HG02588 (cell line): ENCODE measurements at regions not wholly inside any gene's neighbourhood (a gene's known extent, or its start where the extent isn't known, plus 50 kb on each side); places are given as distances from the start of the nearest gene placed in this dataset.
"Not testable (repeated sequence)": the region's sequence is repeated elsewhere in the genome, so short reads cannot be mapped to it uniquely, and the experiment has no call there.

ENCODE experiments used
- ATAC-seq: cut with Tn5 transposase; IDR thresholded peaks from one replicate; pipeline ENCODE4 v1.9.1; 2021; ENCODE audit warnings: mild to moderate bottlenecking, moderate library complexity; ENCODE audit not compliant: unreplicated experiment

DNA sequence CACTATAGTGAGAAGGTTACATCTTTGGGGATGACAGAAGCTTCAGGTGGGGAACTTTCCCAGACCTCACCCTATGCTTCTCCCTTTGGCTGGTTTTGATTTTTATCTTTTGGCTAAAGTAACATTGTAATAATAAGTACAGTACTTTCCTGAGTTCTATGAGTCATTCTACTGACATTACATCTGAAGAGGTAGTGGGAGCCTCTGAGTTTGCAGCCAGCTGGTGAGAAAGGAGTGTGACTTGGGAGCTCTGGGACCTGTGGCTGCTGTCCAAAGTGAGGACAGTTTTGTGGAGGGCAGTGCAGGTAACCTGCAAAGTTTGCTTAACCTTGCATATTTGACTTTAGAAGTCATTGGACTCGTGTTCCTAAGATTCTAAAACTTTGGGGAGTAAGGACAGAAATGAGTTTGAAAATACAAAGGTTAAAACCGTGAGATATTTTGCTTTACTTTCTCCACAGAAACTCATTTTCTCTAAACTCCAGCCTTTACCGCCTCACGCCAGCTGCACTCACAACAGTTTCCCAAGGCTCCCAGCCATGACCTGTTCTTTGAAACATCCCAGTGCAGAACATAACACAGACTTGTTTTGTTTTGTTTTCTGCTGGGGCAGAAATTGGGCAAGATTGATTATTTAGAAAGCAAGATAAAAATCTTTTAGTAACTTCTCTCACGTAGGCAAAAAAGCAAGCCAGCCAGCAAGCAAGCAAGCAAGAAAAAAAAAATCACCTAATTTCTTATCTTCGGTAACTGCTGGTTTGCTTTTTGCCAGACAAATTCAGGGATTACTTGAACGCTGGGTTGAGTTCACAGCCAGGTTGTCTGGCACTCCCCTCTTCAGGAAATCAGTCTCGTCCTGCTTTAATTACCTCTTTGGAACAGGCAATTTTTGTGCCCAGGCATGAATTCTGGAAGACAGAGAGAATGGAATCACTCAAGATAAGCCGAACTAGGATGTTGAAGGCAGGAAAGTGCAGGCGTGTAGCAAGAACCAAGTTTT is 478.3 kb upstream of the ISX start:
- ATAC-seq: no peak

DNA sequence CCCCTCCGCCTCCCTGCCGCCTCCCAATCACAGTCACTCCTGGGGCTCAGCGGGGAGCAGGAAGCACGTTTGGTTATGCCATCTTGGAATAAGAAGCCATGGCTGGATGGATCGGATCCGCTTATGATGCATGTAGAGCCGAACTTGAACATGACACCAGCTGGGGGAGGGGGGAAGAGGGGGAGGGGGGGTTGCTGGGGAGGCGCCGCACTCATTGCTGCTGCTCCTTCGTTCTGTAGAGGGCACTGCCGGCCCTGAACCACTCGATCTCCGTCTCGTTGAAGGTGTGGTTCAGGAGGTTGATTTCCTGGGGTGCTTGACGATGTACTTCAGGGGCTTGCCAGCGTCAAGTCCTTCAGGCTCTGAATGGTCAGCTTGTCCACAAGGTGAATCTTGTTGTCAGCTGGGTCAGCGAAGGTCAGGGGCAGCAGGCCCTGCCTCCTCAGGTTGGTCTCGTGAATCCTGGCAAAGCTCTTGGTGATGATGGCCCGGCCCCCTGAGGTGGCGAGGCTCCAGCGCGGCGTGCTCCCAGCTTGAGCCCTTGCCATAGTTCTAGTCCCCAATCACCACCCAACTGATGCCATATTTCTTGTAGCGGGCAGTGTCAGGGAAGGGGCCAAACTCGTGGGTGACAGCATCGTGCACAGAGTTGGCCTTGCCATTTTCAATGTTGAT is 476.9 kb upstream of the ISX start:
- no peak for ATAC-seq

DNA sequence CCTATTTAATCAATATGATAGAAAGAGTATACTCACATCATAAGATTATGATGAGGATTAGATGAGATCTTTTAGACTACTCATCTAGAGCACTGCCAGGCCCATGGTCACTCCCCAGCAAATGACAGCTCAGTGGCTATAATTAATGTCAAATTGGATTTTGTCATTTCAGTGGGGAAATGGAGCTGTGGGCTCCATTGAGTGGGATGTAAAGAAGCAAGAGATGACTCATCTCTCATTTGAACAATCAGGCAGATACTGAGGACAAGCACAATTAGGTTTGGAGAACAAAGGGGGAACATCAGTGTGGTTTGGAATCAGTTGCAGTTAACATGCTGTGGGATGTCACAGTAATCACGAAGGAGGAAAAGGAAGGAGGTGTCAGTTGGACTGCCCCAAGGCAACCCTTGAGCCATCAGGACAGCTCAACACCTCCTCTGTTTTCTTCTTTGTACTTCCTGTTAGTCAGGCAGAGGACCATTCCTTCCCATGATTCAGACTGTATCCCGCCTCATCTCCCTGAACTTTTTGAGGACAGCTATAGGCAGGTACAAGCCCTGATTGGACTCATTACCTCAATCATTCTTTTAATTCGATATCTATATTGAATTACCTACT is 473.7 kb upstream of the ISX start:
- no peak for ATAC-seq

DNA sequence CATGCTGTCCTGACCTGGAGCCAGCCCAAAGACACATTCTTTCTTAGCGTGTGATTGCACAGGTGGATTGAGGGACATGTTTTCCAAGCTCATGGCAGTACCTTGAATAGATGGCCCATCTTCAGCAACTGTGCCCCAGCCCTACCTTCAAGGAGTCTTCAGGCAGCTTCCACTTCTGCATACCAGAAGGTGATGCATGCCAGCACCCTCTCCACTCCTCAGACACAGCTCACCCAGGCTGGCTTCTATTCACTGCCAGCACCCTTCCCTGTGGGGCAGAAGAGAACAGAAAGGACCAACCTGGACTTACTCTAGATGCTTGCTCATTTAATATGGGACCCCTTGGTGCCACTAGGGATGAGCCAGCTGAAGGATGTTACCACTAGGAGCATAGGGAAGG is 466.4 kb upstream of the ISX start:
- no peak for ATAC-seq

DNA sequence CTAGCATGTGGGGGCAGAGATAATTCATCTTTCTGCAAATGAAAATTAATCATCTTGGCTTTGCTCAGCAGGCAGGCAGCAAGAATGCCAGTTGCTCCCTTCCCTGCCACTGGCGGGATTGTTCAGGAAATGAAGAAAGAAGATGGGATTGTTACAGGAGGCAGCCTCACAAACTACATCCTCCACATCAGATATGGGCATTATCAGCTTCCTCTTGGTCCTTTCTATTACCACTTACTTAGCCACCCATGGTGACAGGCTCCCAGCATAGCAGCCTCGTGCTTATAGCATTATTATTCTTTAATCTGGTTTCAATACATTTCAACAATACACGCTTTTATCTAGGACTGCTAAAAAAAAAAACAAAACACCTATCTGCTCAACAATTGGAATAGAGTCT is 461.6 kb upstream of the ISX start:
- ATAC-seq: no peak

DNA sequence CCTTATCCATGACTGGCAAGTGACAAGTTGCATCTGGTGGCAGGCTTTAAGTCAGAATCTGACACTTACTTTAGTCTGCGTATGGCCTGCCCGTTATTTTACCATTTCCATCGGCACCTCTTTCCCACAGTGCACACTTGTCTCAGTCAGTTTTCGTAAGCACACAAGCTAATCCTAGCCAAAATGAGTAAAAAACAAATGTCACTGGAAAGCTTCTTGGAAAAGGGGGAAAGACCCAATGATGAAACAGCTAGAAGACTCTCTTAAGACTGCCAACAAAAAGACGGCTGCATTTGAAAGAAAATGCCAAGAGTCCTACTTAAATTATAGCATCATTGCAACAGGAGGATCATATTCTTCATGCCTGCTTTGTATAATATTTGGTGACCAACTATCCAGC is 457.9 kb upstream of the ISX start:
- no peak for ATAC-seq

DNA sequence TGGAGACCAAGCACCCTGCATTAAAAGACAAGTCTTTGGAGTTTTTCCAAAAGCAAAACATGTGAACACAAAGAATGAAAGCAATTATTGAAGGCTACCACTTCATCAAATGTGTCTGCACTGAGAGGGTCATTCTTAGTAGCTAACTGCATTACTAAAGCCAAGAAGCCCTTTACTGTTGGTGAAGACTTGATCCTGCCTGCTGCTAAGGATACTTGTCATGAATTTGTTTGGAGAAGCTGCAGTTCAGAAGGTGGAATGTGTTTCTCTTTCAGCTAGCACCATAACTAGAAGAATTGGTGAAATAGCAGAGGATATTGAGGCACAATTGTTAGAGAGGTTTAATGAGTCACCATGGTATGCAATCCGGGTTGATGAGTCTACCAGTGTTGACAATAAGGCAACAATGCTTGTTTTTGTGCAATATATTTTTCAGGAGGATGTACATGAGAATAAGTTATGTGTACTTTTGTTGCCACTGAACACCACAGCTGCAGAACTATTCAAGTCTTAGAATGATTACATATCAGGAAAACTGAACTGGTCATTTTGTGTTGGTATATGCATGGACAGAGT is 457.3 kb upstream of the ISX start:
- no peak for ATAC-seq

DNA sequence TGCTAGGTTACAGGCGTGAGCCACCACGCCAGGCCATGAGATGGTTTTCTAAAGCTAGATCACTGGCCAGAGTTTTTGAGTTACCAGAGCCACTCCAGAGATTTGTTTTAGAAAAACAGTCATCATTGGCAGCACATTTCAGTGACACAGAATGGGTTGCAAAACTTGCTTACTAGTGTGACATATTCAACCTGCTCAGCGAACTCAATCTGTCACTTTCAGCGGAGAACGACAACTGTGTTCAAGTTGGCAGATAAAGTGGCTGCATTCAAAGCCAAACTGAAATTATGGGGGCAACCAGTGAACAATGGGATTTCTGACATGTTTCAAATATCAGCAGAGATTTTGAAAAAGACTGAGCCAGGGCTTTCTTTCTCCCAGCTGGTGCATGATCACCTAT is 456.3 kb upstream of the ISX start:
- ATAC-seq: no peak

DNA sequence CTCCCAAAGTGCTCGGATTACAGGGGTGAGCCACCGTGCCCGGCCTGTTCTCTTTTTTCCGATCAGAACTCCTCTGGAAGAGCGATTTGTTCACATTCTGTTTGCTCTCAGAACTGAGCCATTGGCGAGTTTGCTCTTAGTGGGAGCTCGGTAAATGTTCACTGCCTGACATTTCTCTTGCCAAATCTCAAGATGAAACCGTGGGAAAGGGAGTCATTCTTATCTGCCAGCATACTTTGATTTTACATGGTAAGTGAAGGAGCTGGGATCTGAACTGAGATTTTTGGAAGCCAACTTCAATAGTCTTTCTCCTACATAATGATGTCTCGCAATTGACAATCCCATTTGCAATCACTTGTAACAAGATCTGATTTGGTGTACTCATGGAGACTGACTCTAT is 445.8 kb upstream of the ISX start:
- no peak for ATAC-seq

DNA sequence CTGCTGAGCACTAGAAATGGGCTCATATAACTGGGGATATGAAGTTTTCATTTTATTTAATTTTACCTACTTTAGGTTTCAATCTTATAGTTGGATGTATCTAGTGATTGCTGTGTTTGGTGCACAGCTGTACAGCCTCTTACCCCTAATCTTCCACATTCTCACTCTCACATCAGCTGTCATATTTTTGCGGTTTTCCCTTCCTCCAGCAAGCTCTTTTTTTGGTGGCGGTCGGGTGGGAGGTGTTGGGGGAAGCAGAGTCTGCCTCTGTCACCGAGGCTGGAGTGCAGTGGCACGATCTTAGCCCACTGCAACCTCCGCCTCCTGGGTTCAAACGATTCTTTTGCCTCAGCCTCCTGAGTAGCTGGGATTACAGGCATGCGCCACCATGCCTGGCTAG is 445.1 kb upstream of the ISX start:
- no peak for ATAC-seq

DNA sequence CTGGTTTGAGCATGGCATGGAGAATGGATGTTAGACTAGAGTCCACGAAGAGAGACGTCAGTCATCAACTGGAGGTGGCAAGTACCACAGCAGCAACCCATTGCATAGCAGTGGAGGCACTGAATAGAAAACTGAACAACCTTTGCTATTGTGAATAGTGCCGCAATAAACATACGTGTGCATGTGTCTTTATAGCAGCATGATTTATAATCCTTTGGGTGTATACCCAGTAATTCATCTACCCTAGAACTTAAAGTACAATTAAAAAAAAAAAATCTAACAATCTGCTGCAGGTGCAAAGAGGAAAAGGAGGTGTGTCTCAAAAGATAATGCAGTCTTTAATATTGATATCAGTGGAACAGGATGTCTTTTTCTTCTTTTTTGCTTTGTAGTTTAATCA is 443.4 kb upstream of the ISX start:
- no peak for ATAC-seq

DNA sequence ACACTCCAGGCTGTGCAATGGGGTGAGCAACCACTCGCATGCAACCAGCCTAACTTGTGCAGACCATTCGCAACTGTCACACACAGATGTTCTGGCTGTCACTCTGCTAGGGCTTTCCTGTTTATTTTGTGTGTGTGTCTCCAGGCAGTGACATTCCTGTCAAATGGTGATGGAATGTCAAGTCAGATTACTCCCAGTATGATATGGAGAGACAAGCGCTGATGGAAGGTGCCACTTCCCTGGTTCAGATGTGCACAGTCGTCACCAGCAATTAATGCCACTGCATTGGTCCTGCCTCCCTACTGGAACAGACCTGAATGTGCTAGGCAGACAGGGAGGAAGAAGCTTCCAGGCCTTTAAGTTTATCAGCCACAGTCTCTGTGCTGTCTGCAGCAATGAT is 442.4 kb upstream of the ISX start:
- no peak for ATAC-seq

DNA sequence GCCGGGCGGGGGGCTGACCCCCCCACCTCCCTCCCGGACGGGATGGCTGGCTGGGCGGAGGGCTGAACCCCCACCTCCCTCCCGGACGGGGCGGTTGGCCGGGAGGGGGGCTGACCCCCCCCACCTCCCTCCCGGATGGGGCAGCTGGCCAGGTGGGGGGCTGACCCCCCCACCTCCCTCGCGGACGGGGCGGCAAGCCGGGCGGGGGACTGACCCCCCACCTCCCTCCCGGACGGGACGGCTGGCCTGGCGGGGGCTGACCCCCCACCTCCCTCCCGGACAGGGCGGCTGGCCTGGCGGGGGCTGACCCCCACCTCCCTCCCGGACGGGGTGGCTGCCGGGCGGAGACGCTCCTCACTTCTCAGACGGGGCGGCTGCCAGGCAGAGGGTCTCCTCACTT is 440.1 kb upstream of the ISX start:
- not testable (repeated sequence) for ATAC-seq

DNA sequence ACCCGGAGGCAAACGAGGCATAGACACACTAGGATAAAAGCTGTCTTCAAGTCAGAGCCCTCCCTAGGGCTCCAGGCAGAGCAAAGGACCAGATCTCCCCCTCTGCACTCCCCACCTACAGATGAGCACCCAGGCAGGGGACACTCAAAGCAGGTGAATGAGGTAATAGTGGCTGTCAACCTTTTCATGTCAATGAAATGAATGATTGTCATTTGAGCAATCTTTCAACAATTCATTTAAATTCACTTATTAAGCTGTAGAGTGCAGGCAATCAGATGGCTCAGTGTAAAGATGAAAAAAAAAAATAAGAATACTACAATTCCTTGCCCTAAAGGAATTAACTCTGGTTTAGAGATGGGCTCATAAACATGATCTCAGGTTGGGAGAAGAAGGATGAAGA is 427.8 kb upstream of the ISX start:
- no peak for ATAC-seq

DNA sequence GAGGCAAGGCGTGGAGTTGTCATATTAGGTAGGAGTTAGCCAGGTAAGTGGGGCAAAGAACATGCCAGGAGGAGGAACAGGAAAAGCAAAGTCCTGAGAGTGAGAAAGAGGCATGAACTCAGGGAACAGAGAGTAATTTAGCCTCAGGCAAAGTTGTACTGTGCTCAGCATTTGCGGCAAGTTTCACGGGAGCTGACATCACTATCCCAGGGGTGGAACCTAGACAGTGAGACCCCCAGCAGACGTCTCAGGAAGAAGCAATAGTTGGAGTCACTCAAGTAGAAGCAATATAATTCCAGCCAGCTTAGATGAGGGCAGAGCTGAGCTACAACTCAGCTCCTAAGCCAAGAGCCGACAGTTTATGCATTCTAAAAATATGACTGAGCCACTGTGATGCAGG is 426.0 kb upstream of the ISX start:
- ATAC-seq: no peak

DNA sequence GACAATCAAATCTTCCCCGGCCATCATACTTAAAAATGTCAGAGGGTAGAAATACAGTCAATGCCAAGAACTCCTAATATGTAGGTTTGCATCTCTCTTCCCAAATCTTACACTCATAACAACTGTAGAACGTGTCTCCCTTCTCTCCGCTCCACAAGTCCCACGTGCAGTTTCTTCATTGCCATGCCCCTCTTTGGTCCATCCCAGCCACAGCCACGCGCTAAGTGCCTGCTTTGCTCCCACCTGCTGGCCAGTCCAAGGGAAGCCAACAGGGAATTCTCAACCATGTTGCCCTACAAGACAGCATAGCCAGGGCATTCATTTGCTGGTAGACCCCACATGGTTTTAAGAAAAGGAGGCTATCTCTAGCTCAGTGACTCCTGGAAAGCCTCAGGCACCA is 420.6 kb upstream of the ISX start:
- ATAC-seq: no peak

DNA sequence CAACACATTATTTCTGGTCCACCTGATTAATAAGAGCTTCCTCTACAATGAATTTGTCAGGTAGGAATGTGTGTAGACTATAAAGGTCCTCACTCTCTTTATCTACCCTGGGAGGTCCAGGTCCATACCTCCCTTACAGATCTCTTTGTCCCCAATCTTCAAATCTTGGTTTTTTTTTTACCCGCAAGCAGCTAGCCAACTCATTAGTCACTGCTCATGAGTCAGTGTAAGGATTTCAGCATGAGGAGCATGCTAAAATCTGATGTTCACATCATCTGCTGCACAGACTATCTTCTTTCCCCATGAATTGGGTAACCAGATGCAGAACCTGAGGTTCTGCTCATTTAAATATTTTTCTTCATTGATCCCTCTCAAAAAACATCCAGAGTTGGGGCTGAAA is 397.0 kb upstream of the ISX start:
- ATAC-seq: no peak

DNA sequence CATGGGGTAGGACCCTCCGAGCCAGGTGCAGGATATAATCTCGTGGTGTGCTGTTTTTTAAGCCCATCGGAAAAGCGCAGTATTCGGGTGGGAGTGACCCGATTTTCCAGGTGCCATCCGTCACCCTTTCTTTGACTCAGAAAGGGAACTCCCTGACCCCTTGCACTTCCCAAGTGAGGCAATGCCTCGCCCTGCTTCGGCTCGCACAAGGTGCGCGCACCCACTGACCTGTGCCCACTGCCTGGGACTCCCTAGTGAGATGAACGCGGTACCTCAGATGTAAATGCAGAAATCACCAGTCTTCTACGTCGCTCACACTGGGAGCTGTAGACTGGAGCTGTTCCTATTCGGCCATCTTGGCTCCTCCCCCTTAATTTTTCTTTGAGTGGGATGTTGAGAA is 382.9 kb upstream of the ISX start:
- not testable (repeated sequence) for ATAC-seq

DNA sequence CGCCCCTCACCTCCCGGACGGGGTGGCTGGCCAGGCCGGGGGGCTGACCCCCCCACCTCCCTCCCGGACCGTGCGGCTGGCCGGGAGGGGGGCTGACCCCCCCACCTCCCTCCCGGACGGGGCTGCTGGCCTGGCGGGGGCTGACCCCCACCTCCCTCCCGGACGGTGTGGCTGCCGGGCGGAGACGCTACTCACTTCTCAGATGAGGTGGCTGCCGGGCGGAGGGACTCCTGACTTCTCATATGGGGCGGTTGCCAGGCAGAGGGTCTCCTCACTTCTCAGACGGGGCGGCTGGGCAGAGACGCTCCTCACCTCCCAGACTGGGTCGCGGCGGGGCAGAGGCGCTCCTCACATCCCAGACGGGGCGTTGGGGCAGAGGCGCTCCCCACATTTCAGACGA is 381.7 kb upstream of the ISX start:
- ATAC-seq: not testable (repeated sequence)

DNA sequence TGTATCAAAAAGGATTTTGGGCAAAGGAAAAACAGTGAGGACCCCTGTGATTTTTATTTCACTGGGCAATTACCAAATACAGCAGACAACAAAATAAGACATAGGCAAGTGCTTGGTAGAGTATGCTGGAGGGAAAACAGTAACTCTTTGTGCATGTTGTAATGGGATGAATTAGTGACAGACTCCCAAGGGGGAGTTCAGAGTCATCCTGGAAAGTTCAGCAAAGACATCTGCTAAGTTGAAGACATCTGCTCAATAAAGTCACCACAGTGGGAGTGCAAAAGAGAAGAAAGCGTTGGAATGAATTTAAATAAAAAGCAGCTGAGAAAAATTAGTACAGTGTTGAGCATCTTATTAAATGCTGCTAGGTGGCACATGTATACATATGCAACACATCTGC is 378.8 kb upstream of the ISX start:
- no peak for ATAC-seq

DNA sequence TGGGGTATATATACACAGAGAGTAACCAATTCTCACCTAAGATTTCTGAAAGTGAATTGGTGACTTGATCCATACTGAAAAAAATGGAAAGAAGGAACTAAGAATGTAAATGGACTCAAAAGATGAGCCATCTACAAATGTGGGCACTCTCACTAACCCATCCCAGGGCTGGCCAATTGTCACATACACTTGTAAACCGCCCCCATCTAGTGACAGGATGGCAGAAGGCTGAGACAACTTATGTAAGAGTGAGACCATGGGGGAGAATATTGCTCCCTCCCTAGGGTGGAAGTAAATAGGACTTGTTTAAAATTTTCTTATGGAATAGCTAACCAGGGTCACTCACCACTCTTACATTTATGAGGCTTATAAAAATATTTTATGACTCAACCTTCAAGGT is 377.1 kb upstream of the ISX start:
- ATAC-seq: no peak

DNA sequence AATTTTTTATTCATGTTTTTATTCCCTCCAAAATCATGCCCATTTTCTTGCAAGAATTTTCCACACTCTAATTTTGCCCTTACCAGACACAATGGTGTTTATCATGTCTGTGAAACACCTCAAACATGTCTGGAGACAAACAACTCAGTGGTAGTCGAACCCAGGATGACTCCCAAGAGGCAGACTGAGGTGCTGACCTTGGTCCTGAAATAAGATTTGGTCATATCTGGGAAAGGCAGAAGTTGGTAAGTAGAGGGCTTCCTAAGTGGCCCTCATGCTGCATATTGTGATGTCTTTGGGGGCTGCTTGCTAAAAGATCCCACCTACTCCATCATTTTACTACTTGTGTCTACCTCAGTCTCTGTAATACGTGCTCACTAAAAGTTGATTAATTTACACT is 369.4 kb upstream of the ISX start:
- no peak for ATAC-seq
